Fibroblast of pulmonary artery (primary cell): ENCODE measurements at regions not wholly inside any gene's neighbourhood (a gene's known extent, or its start where the extent isn't known, plus 50 kb on each side); places are given as distances from the start of the nearest gene placed in this dataset.

ENCODE experiments used
- DNase-seq: peaks from one replicate; pipeline ENCODE4 v3.0.0-alpha.2; 2010; ENCODE audit warnings: low read depth
- H3K4me3 ChIP-seq: replicated peaks from 2 replicates; pipeline ENCODE4 v1.5.1; 2011; ENCODE audit warnings: low read depth, mild to moderate bottlenecking, control low read depth, low read length, moderate library complexity
- CTCF ChIP-seq: IDR thresholded peaks from 2 replicates; pipeline ENCODE4 v1.5.1; 2011; ENCODE audit warnings: mild to moderate bottlenecking, control low read depth, low read length, inconsistent platforms; ENCODE audit errors: missing control alignments

- no peak for DNase-seq
- no peak for TF ChIP-seq CTCF
- H3K4me3 ChIP-seq = no peak overlapping the region
These were observed 61.3 kb upstream of the DDHD1 start for GRCh38 chr14:53214384-53214783.

GRCh38 chr14:53213761-53214160 lies 60.6 kb upstream of the DDHD1 start:
- no peak for TF ChIP-seq CTCF
- H3K4me3 ChIP-seq = no peak overlapping the region
- no peak for DNase-seq

GRCh38 chr14:53209370-53209769 lies 56.2 kb upstream of the DDHD1 start:
- DNase-seq = peak; percentile 57
- no peak overlapping the region for H3K4me3 ChIP-seq
- no peak for TF ChIP-seq CTCF
